H1 (cell line): ENCODE measurements at regions not wholly inside any gene's neighbourhood (a gene's known extent, or its start where the extent isn't known, plus 50 kb on each side); places are given as distances from the start of the nearest gene placed in this dataset.
"Not testable (repeated sequence)": the region's sequence is repeated elsewhere in the genome, so short reads cannot be mapped to it uniquely, and the experiment has no call there.

ENCODE experiments used
- CTCF ChIA-PET: fragments of 300-600 bp; sonication (Branson Sonifier 250); formaldehyde crosslinking; loops from one replicate; lab custom pipeline; 2021; ENCODE audit not compliant: partially characterized antibody; lab: Charles Lee
- POLR2A ChIA-PET: fragments of 300-600 bp; sonication (Branson Sonifier 250); formaldehyde crosslinking; loops from one replicate; lab custom pipeline; 2021; ENCODE audit warnings: inconsistent platforms; ENCODE audit not compliant: partially characterized antibody; lab: Charles Lee
- DNase-seq, 2 experiments: peaks; one replicate each; pipeline versions ENCODE4 v3.0.0 to v3.0.0-alpha.2; 2010 to 2022; ENCODE audit warnings: low spot score in 2 of 2, low read depth in 1 of 2, mixed read lengths in 1 of 2
- FAIRE-seq: peaks from 2 replicates; lab custom pipeline; 2011; peaks lifted over from hg19 to GRCh38; lab: Jason Lieb, UNC
- H2AFZ ChIP-seq: 2 replicates; pipeline ENCODE4 v1.8.1; 2012; ENCODE audit warnings: low read length, inconsistent platforms
- H2AK5ac ChIP-seq: 2 replicates; pipeline ENCODE4 v1.6.1; 2013; ENCODE audit warnings: low read depth, low read length
- H2BK120ac ChIP-seq: replicated peaks from 2 replicates; pipeline ENCODE3; 2013; ENCODE audit warnings: low read depth, low read length, inconsistent platforms
- H2BK12ac ChIP-seq: 2 replicates; pipeline ENCODE4 v1.6.1; 2013; ENCODE audit warnings: low read depth, low read length
- H2BK15ac ChIP-seq: 2 replicates; pipeline ENCODE4 v1.6.1; 2013; ENCODE audit warnings: low read length
- H2BK20ac ChIP-seq: 2 replicates; pipeline ENCODE4 v1.6.1; 2013; ENCODE audit warnings: low read length
- H2BK5ac ChIP-seq: 2 replicates; pipeline ENCODE4 v1.6.1; 2013; ENCODE audit warnings: low read depth, low read length
- H3K14ac ChIP-seq: 2 replicates; pipeline ENCODE4 v1.6.1; 2013; ENCODE audit warnings: inconsistent platforms; ENCODE audit not compliant: insufficient read length
- H3K18ac ChIP-seq: 2 replicates; pipeline ENCODE4 v1.6.1; 2013; ENCODE audit warnings: low read length; ENCODE audit errors: extremely low read depth
- H3K23ac ChIP-seq: 2 replicates; pipeline ENCODE4 v1.6.1; 2013; ENCODE audit warnings: inconsistent platforms; ENCODE audit not compliant: insufficient read length
- H3K23me2 ChIP-seq: 2 replicates; pipeline ENCODE4 v1.6.1; 2013; ENCODE audit warnings: low read depth, low read length
- H3K27ac ChIP-seq: 2 replicates; pipeline ENCODE4 v1.6.1; 2011; ENCODE audit warnings: low read depth, low read length, inconsistent platforms
- H3K27me3 ChIP-seq, 4 experiments: replicated peaks in 1 of 4; 1 replicate in 1 of 4; 2 replicates in 3 of 4; pipeline versions ENCODE4 v1.6.1 to v1.8.1; 2011 to 2013; ENCODE audit warnings: low read length in 3 of 4, mild to moderate bottlenecking in 3 of 4, inconsistent platforms in 2 of 4, mixed read lengths in 2 of 4, moderate library complexity in 1 of 4; ENCODE audit not compliant: control insufficient read depth in 3 of 4, insufficient read depth in 3 of 4; ENCODE audit errors: extremely low read depth in 1 of 4
- H3K36me3 ChIP-seq, 4 experiments: 2 replicates each; pipeline versions ENCODE4 v1.6.1 to v1.8.1; 2011 to 2013; ENCODE audit warnings: mild to moderate bottlenecking in 4 of 4, low read length in 3 of 4, moderate library complexity in 2 of 4, control low read depth in 1 of 4, inconsistent platforms in 1 of 4; ENCODE audit not compliant: insufficient read depth in 4 of 4, control insufficient read depth in 2 of 4
- H3K4ac ChIP-seq: replicated peaks from 2 replicates; pipeline ENCODE3; 2013; ENCODE audit warnings: low read length, low read depth, mixed read lengths, inconsistent platforms; ENCODE audit not compliant: insufficient read length
- H3K4me1 ChIP-seq, 4 experiments: replicated peaks in 1 of 4; 1 replicate in 1 of 4; 2 replicates in 3 of 4; pipeline versions ENCODE4 v1.6.1 to v1.8.1; 2011 to 2013; ENCODE audit warnings: low read length in 3 of 4, inconsistent platforms in 2 of 4, mixed read lengths in 1 of 4; ENCODE audit not compliant: insufficient read depth in 4 of 4, control insufficient read depth in 3 of 4
- H3K4me2 ChIP-seq, 2 experiments: 2 replicates each; pipeline versions ENCODE4 v1.6.1 to v1.8.1; 2011 to 2013; ENCODE audit warnings: low read depth in 2 of 2, low read length in 2 of 2, control low read depth in 1 of 2, inconsistent platforms in 1 of 2, mild to moderate bottlenecking in 1 of 2; ENCODE audit not compliant: insufficient read depth in 1 of 2
- H3K4me3 ChIP-seq, 4 experiments: fragments of 200-600, 300-600 bp in 1 of 4; sonication (generic), shearing (Covaris generic), sonication (Bioruptor Twin) in 1 of 4; 2 replicates each; pipeline versions ENCODE4 v1.5.1 to v1.8.1; 2011 to 2016; ENCODE audit warnings: low read length in 4 of 4, low read depth in 3 of 4, control low read depth in 2 of 4, inconsistent platforms in 2 of 4, mild to moderate bottlenecking in 2 of 4, mixed read lengths in 1 of 4, moderate library complexity in 1 of 4; ENCODE audit not compliant: insufficient read depth in 2 of 4; ENCODE audit errors: extremely low read depth in 1 of 4
- H3K56ac ChIP-seq: replicated peaks from 2 replicates; pipeline ENCODE3; 2013; ENCODE audit warnings: low read depth, mild to moderate bottlenecking, mixed read lengths, low read length, inconsistent platforms; ENCODE audit not compliant: insufficient read length
- H3K79me1 ChIP-seq: 2 replicates; pipeline ENCODE4 v1.6.1; 2013; ENCODE audit warnings: low read depth, low read length, control low read depth
- H3K79me2 ChIP-seq, 2 experiments: 2 replicates each; pipeline versions ENCODE4 v1.6.1 to v1.8.1; 2012 to 2013; ENCODE audit warnings: low read length in 2 of 2, mild to moderate bottlenecking in 2 of 2, inconsistent platforms in 1 of 2; ENCODE audit not compliant: insufficient read depth in 2 of 2, control insufficient read depth in 1 of 2
- H3K9ac ChIP-seq, 4 experiments: replicated peaks in 1 of 4; 1 replicate in 1 of 4; 2 replicates in 3 of 4; pipeline versions ENCODE4 v1.6.1 to v1.8.1; 2011 to 2013; ENCODE audit warnings: low read depth in 3 of 4, low read length in 3 of 4, control low read depth in 2 of 4, mild to moderate bottlenecking in 2 of 4, moderate library complexity in 2 of 4, inconsistent platforms in 1 of 4; ENCODE audit errors: extremely low read depth in 1 of 4
- H3K9me3 ChIP-seq, 2 experiments: 2 replicates each; pipeline versions ENCODE4 v1.6.1 to v1.8.1; 2012 to 2013; ENCODE audit warnings: mild to moderate bottlenecking in 2 of 2, moderate library complexity in 2 of 2, control low read depth in 1 of 2, inconsistent platforms in 1 of 2, low read depth in 1 of 2, low read length in 1 of 2, mixed read lengths in 1 of 2; ENCODE audit not compliant: insufficient read depth in 2 of 2
- H4K20me1 ChIP-seq, 2 experiments: replicated peaks in 1 of 2; 2 replicates each; pipeline versions ENCODE3 to v1.8.1; 2011 to 2013; ENCODE audit warnings: inconsistent platforms in 2 of 2, low read length in 2 of 2, mild to moderate bottlenecking in 1 of 2; ENCODE audit not compliant: insufficient read depth in 2 of 2, control insufficient read depth in 1 of 2
- H4K5ac ChIP-seq: 2 replicates; pipeline ENCODE4 v1.6.1; 2013; ENCODE audit warnings: low read length, low read depth, mixed read lengths, inconsistent platforms; ENCODE audit not compliant: insufficient read length
- H4K8ac ChIP-seq: 2 replicates; pipeline ENCODE4 v1.8.0; 2013; ENCODE audit warnings: mild to moderate bottlenecking, moderate library complexity, low read length, inconsistent platforms; ENCODE audit not compliant: insufficient read depth; ENCODE audit errors: extremely low read depth
- H4K91ac ChIP-seq: replicated peaks from 2 replicates; pipeline ENCODE3; 2013; ENCODE audit warnings: low read length, mixed read lengths, inconsistent platforms; ENCODE audit not compliant: insufficient read length
- WGBS, 2 experiments: shearing (Covaris generic) in 1 of 2; methylation state at CpG; one replicate each; pipeline versions ENCODE4 v1.1.6 to v1.1.7; 2013 to 2015; ENCODE audit warnings: low lambda C conversion rate in 2 of 2, mixed read lengths in 2 of 2, inconsistent platforms in 1 of 2, low coverage in 1 of 2, missing lambda C conversion rate in 1 of 2; ENCODE audit not compliant: insufficient replicate concordance in 2 of 2, insufficient coverage in 1 of 2, insufficient read length in 1 of 2; ENCODE audit errors: extremely low coverage in 1 of 2, missing lambda C conversion rate in 1 of 2; 5-methylcytosine and 5-hydroxymethylcytosine counted together

DNA sequence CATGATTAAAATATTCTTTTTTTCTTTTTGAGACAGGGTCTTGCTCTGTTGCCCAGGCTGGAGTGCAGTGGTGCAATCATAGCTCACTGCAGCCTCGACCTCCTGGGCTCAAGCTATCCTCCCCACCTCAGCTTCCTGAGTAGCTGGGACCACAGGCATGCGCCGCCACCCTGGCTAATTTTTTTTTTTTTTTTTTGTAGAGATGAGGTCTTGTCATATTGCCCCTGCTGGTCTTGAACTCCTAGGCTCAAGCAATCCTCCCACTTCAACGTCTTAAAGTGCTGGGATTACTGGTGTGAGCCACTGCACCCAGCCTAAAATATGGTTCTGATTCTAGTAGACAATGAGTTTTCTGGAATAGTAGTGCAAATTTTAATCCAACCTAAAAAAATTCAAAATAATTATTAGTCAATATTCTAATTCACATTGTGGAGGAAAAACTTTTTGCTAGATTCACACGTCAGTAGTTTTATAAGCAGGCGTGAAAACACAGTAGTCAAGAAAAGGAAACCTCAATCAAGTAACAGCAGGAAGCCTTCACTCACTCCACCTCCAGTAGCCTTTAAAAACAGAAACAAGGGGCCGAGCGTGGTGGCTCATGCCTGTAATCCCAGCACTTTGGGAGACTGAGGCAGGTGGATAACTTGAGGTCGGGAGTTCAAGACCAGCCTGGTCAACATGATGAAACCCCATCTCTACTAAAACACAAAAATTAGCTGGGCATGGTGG, 268.7 kb downstream of the BCL2 start:
- H3K9ac ChIP-seq, H3K79me1 ChIP-seq, H3K18ac ChIP-seq, H3K4ac ChIP-seq, H2BK20ac ChIP-seq, H3K4me3 ChIP-seq, H3K27ac ChIP-seq, H3K56ac ChIP-seq, H2BK5ac ChIP-seq, H4K20me1 ChIP-seq, H3K36me3 ChIP-seq, H3K27me3 ChIP-seq, H2BK15ac ChIP-seq, H2BK12ac ChIP-seq, H3K9me3 ChIP-seq, H4K8ac ChIP-seq, H2AFZ ChIP-seq, H3K79me2 ChIP-seq, H3K4me2 ChIP-seq, H4K5ac ChIP-seq, H3K14ac ChIP-seq, H3K23me2 ChIP-seq, H3K23ac ChIP-seq, H2BK120ac ChIP-seq, H2AK5ac ChIP-seq, DNase-seq, POLR2A ChIA-PET, H3K4me1 ChIP-seq, FAIRE-seq, H4K91ac ChIP-seq: not testable (repeated sequence)
- 88% methylated on average over 7 of the region's 9 CpGs; no CpG with 5 or more reads in 1 of the 2 experiments for WGBS, 2 experiments
- CTCF ChIA-PET, result interaction anchor here (0.9 to 1.2 kb wide), 3 partner anchors 11 to 81 kb away, joined by 3 to 4 read pairs (median 3); no protein-coding TSS in a partner anchor
